Vagina (tissue), 2 donors: ENCODE measurements at regions not wholly inside any gene's neighbourhood (a gene's known extent, or its start where the extent isn't known, plus 50 kb on each side); places are given as distances from the start of the nearest gene placed in this dataset.

Experiments
- POLR2A ChIP-seq, 2 donors: fragments of 450-650 bp; IDR thresholded peaks; one replicate each; pipeline ENCODE4 v1.6.1; 2017; ENCODE audit warnings: antibody characterized with exemption in 2 of 2, mild to moderate bottlenecking in 2 of 2, moderate library complexity in 2 of 2
- POLR2AphosphoS5 ChIP-seq, 2 donors: sonication (generic); formaldehyde crosslinking; IDR thresholded peaks; one replicate each; pipeline ENCODE4 v1.9.0; 2017; ENCODE audit warnings: antibody characterized with exemption in 2 of 2, mild to moderate bottlenecking in 2 of 2, low read depth in 1 of 2; ENCODE audit not compliant: insufficient read depth in 1 of 2

DNA sequence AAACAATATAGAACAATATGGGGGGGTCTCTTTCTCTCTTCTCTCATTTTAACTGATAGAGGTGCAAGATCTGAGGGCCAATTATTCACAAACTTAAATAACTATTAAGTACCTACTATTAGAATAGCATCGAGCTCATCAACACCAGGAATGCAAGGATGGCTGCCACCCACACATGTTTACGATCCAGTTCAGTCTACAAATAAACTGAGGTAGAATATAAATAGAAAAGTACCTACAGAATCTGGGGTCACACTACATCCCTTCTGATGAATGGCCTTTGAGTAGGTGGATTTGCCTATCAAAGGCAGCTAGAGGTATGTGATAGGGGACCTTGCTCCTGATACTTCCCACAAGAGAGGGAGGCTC, 91.8 kb upstream of the ZNF366 start:
- TF ChIP-seq POLR2A (IDR thresholded peaks at IDR 0.05): no peak
- TF ChIP-seq POLR2AphosphoS5 (IDR thresholded peaks at IDR 0.05; ENCODE audit: insufficient read depth in 1 of 2, low read depth in 1 of 2): no peak
